MV-4-11 (cell line): ENCODE measurements at regions not wholly inside any gene's neighbourhood (a gene's known extent, or its start where the extent isn't known, plus 50 kb on each side); places are given as distances from the start of the nearest gene placed in this dataset.

Experiments
- DNase-seq: peaks from one replicate; lab custom pipeline; 2025; lab: John Stamatoyannopoulos, UW

- no peak for DNase-seq
Measured at GRCh38 chr3:181859518-181859917, 147.8 kb downstream of the SOX2 start.

GRCh38 chr3:181860235-181860634 is 148.5 kb downstream of the SOX2 start:
- DNase-seq, result no peak

- DNase-seq, result no peak
Measured at GRCh38 chr3:181862502-181862901, 150.8 kb downstream of the SOX2 start.

- DNase-seq, result no peak
Measured at GRCh38 chr3:181868576-181869082, 156.9 kb downstream of the SOX2 start.

- no peak for DNase-seq
Measured at GRCh38 chr3:181872887-181873286, 161.2 kb downstream of the SOX2 start.

- DNase-seq, result no peak
Measured at GRCh38 chr3:181879926-181880325, 168.2 kb downstream of the SOX2 start.

- no peak for DNase-seq
Measured at GRCh38 chr3:181880331-181880730, 168.6 kb downstream of the SOX2 start.

GRCh38 chr3:181881749-181882148 is 170.0 kb downstream of the SOX2 start:
- DNase-seq, result no peak

GRCh38 chr3:181885868-181886630 is 174.3 kb downstream of the SOX2 start:
- no peak for DNase-seq

GRCh38 chr3:181886676-181887075 is 175.0 kb downstream of the SOX2 start:
- no peak for DNase-seq

- DNase-seq, result no peak
Measured at GRCh38 chr3:181887685-181888084, 176.0 kb downstream of the SOX2 start.

GRCh38 chr3:181888234-181888633 is 176.5 kb downstream of the SOX2 start:
- no peak for DNase-seq

GRCh38 chr3:181892848-181893247 is 181.1 kb downstream of the SOX2 start:
- DNase-seq, result no peak

- DNase-seq, result no peak
Measured at GRCh38 chr3:181896605-181897004, 184.9 kb downstream of the SOX2 start.

GRCh38 chr3:181899702-181900101 is 188.0 kb downstream of the SOX2 start:
- DNase-seq, result no peak

- no peak for DNase-seq
Measured at GRCh38 chr3:181901626-181902025, 189.9 kb downstream of the SOX2 start.

- DNase-seq, result no peak
Measured at GRCh38 chr3:181906338-181906737, 194.6 kb downstream of the SOX2 start.

GRCh38 chr3:181909241-181909640 is 197.5 kb downstream of the SOX2 start:
- DNase-seq, result no peak

GRCh38 chr3:181912384-181912783 is 200.7 kb downstream of the SOX2 start:
- DNase-seq, result no peak

- no peak for DNase-seq
Measured at GRCh38 chr3:181913254-181913653, 201.5 kb downstream of the SOX2 start.

- no peak for DNase-seq
Measured at GRCh38 chr3:181915551-181915950, 203.8 kb downstream of the SOX2 start.

- DNase-seq, result no peak
Measured at GRCh38 chr3:181916013-181916412, 204.3 kb downstream of the SOX2 start.

GRCh38 chr3:181917027-181917426 is 205.3 kb downstream of the SOX2 start:
- DNase-seq, result no peak

- DNase-seq, result no peak
Measured at GRCh38 chr3:181919375-181919774, 207.7 kb downstream of the SOX2 start.
